GM12892 (cell line): ENCODE measurements at regions not wholly inside any gene's neighbourhood (a gene's known extent, or its start where the extent isn't known, plus 50 kb on each side); places are given as distances from the start of the nearest gene placed in this dataset.

Experiments used
- POLR2A ChIP-seq: IDR thresholded peaks from 2 replicates; pipeline ENCODE4 v1.6.1; 2011; ENCODE audit warnings: low read depth, low read length, control low read depth
- POLR2AphosphoS5 ChIP-seq: IDR thresholded peaks from 2 replicates; pipeline ENCODE4 v1.6.1; 2011; ENCODE audit warnings: low read depth, low read length, control low read depth

GRCh38 chrX:42602136-42602535, 175.8 kb downstream of the PPP1R2C start:
- TF ChIP-seq POLR2A (no peak), POLR2AphosphoS5 (no peak)
